Left ventricle myocardium inferior (tissue), 1 donor: ENCODE measurements at regions not wholly inside any gene's neighbourhood (a gene's known extent, or its start where the extent isn't known, plus 50 kb on each side); places are given as distances from the start of the nearest gene placed in this dataset.

Experiments
- DNase-seq: peaks from one replicate; pipeline ENCODE4 v3.0.0-alpha.2; 2020
- H3K27ac ChIP-seq: fragments of 200-600 bp; replicated peaks from 2 replicates; pipeline ENCODE4 v1.8.0; 2021
- H3K27me3 ChIP-seq: fragments of 200-600 bp; 2 replicates; pipeline ENCODE4 v1.8.0; 2021; ENCODE audit warnings: low read depth
- H3K36me3 ChIP-seq: fragments of 200-600 bp; 2 replicates; pipeline ENCODE4 v1.8.0; 2021
- H3K4me1 ChIP-seq: fragments of 200-600 bp; 2 replicates; pipeline ENCODE4 v1.8.0; 2021
- H3K4me3 ChIP-seq: fragments of 200-600 bp; 2 replicates; pipeline ENCODE4 v1.8.0; 2021; ENCODE audit warnings: mild to moderate bottlenecking, moderate library complexity
- H3K9me3 ChIP-seq: fragments of 200-600 bp; replicated peaks from 2 replicates; pipeline ENCODE4 v1.8.0; 2021
- CTCF ChIP-seq: fragments of 200-600 bp; IDR thresholded peaks from 2 replicates; pipeline ENCODE4 v1.8.0; 2021; ENCODE audit warnings: antibody characterized with exemption, mild to moderate bottlenecking, borderline replicate concordance
- intact Hi-C: fragments of 100-400 bp; cut with micrococcal nuclease; formaldehyde crosslinking; loops from one replicate; pipeline ENCODE4 v1.11.0; 2022
- donor health status: DM: no; HTN: yes; CAD: no; lungs with severe emphysema.

- H3K9me3 ChIP-seq: no peaks in the 10 kb centered on the region
- intact Hi-C loops: no loop called here
- H3K36me3 ChIP-seq: no peaks in the 10 kb centered on the region
- no peaks in the 10 kb centered on the region for H3K4me1 ChIP-seq
- no peak for DNase-seq
- H3K27ac ChIP-seq: no peak overlapping the region
- no peak overlapping the region for H3K4me3 ChIP-seq
- H3K27me3 ChIP-seq: no peaks in the 10 kb centered on the region
- no peak for TF ChIP-seq CTCF
Observed at GRCh38 chr5:82389347-82389746, 111.2 kb upstream of the RPS23 start.

GRCh38 chr5:82388181-82388580 lies 110.0 kb upstream of the RPS23 start:
- H3K4me1 ChIP-seq: no peaks in the 10 kb centered on the region
- H3K27me3 ChIP-seq: no peaks in the 10 kb centered on the region
- no peak for DNase-seq
- intact Hi-C loops: no loop called here
- H3K9me3 ChIP-seq: no peaks in the 10 kb centered on the region
- no peak overlapping the region for H3K27ac ChIP-seq
- no peak overlapping the region for H3K4me3 ChIP-seq
- no peak for TF ChIP-seq CTCF
- H3K36me3 ChIP-seq: no peaks in the 10 kb centered on the region

GRCh38 chr5:82387819-82388166 lies 109.6 kb upstream of the RPS23 start:
- Histone ChIP-seq H3K4me3 (no peak overlapping the region), H3K9me3 (no peaks in the 10 kb centered on the region), H3K27me3 (no peaks in the 10 kb centered on the region), H3K27ac (no peak overlapping the region), H3K4me1 (no peaks in the 10 kb centered on the region), H3K36me3 (no peaks in the 10 kb centered on the region)
- intact Hi-C loops: no loop called here
- TF ChIP-seq CTCF: no peak
- no peak for DNase-seq

- TF ChIP-seq CTCF: no peak
- no peaks in the 10 kb centered on the region for H3K36me3 ChIP-seq
- no peaks in the 10 kb centered on the region for H3K27me3 ChIP-seq
- no peaks in the 10 kb centered on the region for H3K4me1 ChIP-seq
- no peak for DNase-seq
- H3K4me3 ChIP-seq: no peak overlapping the region
- H3K9me3 ChIP-seq: no peaks in the 10 kb centered on the region
- intact Hi-C loops: no loop called here
- H3K27ac ChIP-seq: no peak overlapping the region
Observed at GRCh38 chr5:82387001-82387818, 109.1 kb upstream of the RPS23 start.

GRCh38 chr5:82386576-82386975 lies 108.4 kb upstream of the RPS23 start:
- Histone ChIP-seq H3K27me3 (no peaks in the 10 kb centered on the region), H3K27ac (no peak overlapping the region), H3K4me3 (no peak overlapping the region), H3K9me3 (no peaks in the 10 kb centered on the region), H3K36me3 (no peaks in the 10 kb centered on the region), H3K4me1 (no peaks in the 10 kb centered on the region)
- intact Hi-C loops: no loop called here
- no peak for TF ChIP-seq CTCF
- DNase-seq: no peak
